CD14-positive monocyte (primary cell): ENCODE measurements at regions not wholly inside any gene's neighbourhood (a gene's known extent, or its start where the extent isn't known, plus 50 kb on each side); places are given as distances from the start of the nearest gene placed in this dataset.

Experiments used
- DNase-seq, 3 donors: peaks; one replicate each; pipeline ENCODE4 v3.0.0-alpha.2; 2011 to 2022
- H2AFZ ChIP-seq: 2 replicates; pipeline ENCODE4 v1.6.0; 2012; ENCODE audit warnings: mild to moderate bottlenecking, low read depth, low read length, inconsistent platforms; ENCODE audit not compliant: insufficient read depth, poor library complexity, severe bottlenecking
- H3K27ac ChIP-seq, 2 donors: 1 replicate in 1 of 2; 2 replicates in 1 of 2; pipeline ENCODE4 v1.5.1; 2012 to 2013; ENCODE audit warnings: low read length in 2 of 2, control low read depth in 1 of 2, inconsistent platforms in 1 of 2, low read depth in 1 of 2, mild to moderate bottlenecking in 1 of 2
- H3K27me3 ChIP-seq, 2 donors: one replicate each; pipeline versions ENCODE4 v1.6.0 to v1.6.1; 2011 to 2013; ENCODE audit warnings: low read length in 2 of 2; ENCODE audit not compliant: control insufficient read depth in 2 of 2, insufficient read depth in 2 of 2
- H3K36me3 ChIP-seq, 2 donors: replicated peaks in 1 of 2; 1 replicate in 1 of 2; 2 replicates in 1 of 2; pipeline versions ENCODE4 v1.5.1 to v1.6.1; 2012 to 2013; ENCODE audit warnings: low read length in 2 of 2, control low read depth in 1 of 2, inconsistent platforms in 1 of 2, mild to moderate bottlenecking in 1 of 2; ENCODE audit not compliant: insufficient read depth in 2 of 2, control insufficient read depth in 1 of 2
- H3K4me1 ChIP-seq, 2 donors: 1 replicate in 1 of 2; 2 replicates in 1 of 2; pipeline versions ENCODE4 v1.5.1 to v1.6.1; 2012 to 2013; ENCODE audit warnings: low read length in 2 of 2, control low read depth in 1 of 2, inconsistent platforms in 1 of 2, mild to moderate bottlenecking in 1 of 2, moderate library complexity in 1 of 2; ENCODE audit not compliant: insufficient read depth in 2 of 2, control insufficient read depth in 1 of 2
- H3K4me2 ChIP-seq: replicated peaks from 2 replicates; pipeline ENCODE3; 2012; ENCODE audit warnings: low read length, moderate library complexity, mild to moderate bottlenecking; ENCODE audit not compliant: poor library complexity, severe bottlenecking; ENCODE audit errors: extremely low read depth
- H3K4me3 ChIP-seq, 3 experiments: fragments of 200-600 bp in 1 of 3; sonication (generic) in 1 of 3; replicated peaks in 1 of 3; 1 replicate in 2 of 3; 2 replicates in 1 of 3; pipeline ENCODE4 v1.5.1; 2011 to 2013; ENCODE audit warnings: low read length in 3 of 3, mild to moderate bottlenecking in 3 of 3, control low read depth in 2 of 3, low read depth in 2 of 3, inconsistent platforms in 1 of 3, moderate library complexity in 1 of 3
- H3K79me2 ChIP-seq: 2 replicates; pipeline ENCODE4 v1.6.0; 2012; ENCODE audit warnings: mild to moderate bottlenecking, control low read depth, inconsistent platforms, low read length, moderate library complexity; ENCODE audit not compliant: insufficient read depth
- H3K9ac ChIP-seq: 2 replicates; pipeline ENCODE4 v1.6.0; 2017; ENCODE audit warnings: low read length, mild to moderate bottlenecking; ENCODE audit not compliant: insufficient read depth, poor library complexity, severe bottlenecking
- H3K9me3 ChIP-seq, 2 donors: replicated peaks in 1 of 2; 1 replicate in 1 of 2; 2 replicates in 1 of 2; pipeline versions ENCODE4 v1.5.1 to v1.6.1; 2012 to 2013; ENCODE audit warnings: low read length in 2 of 2, control low read depth in 1 of 2; ENCODE audit not compliant: control insufficient read depth in 1 of 2, insufficient read depth in 1 of 2
- H4K20me1 ChIP-seq: 2 replicates; pipeline ENCODE4 v1.6.0; 2012; ENCODE audit warnings: mild to moderate bottlenecking, low read length, control low read depth, moderate library complexity; ENCODE audit not compliant: insufficient read depth
- H3K27ac Mint-ChIP-seq, 7 donors: one replicate each; pipeline ENCODE4 v1.8.0; 2020; ENCODE audit warnings: mild to moderate bottlenecking in 7 of 7, mixed read lengths in 7 of 7, moderate library complexity in 6 of 7, inconsistent platforms in 2 of 7
- H3K27me3 Mint-ChIP-seq, 3 donors: one replicate each; pipeline ENCODE4 v1.8.0; 2021 to 2022; ENCODE audit warnings: low read depth in 3 of 3, mild to moderate bottlenecking in 3 of 3, mixed read lengths in 3 of 3, moderate library complexity in 3 of 3, inconsistent platforms in 1 of 3
- H3K36me3 Mint-ChIP-seq, 2 donors: one replicate each; pipeline ENCODE4 v1.8.0; 2020; ENCODE audit warnings: mixed read lengths in 2 of 2, inconsistent platforms in 1 of 2, mild to moderate bottlenecking in 1 of 2
- H3K4me1 Mint-ChIP-seq: one replicate; pipeline ENCODE4 v1.8.0; 2020; ENCODE audit warnings: mild to moderate bottlenecking, mixed read lengths
- H3K4me3 Mint-ChIP-seq, 2 donors: one replicate each; pipeline ENCODE4 v1.8.0; 2020; ENCODE audit warnings: mild to moderate bottlenecking in 2 of 2, mixed read lengths in 2 of 2, moderate library complexity in 1 of 2
- H3K9me3 Mint-ChIP-seq, 7 donors: one replicate each; pipeline ENCODE4 v1.8.0; 2020 to 2022; ENCODE audit warnings: mixed read lengths in 7 of 7, mild to moderate bottlenecking in 6 of 7, moderate library complexity in 6 of 7, inconsistent platforms in 2 of 7
- CTCF ChIP-seq: fragments of 200-600 bp; IDR thresholded peaks from one replicate; pipeline ENCODE4 v1.8.0; 2022; ENCODE audit warnings: antibody characterized with exemption, mild to moderate bottlenecking
- WGBS: methylation state at CpG from one replicate; pipeline ENCODE4 v1.1.5; 2013; ENCODE audit warnings: missing lambda C conversion rate; ENCODE audit not compliant: insufficient coverage; 5-methylcytosine and 5-hydroxymethylcytosine counted together
- intact Hi-C, 2 donors: fragments of 100-400 bp; cut with micrococcal nuclease; formaldehyde crosslinking; loops; one replicate each; pipeline versions ENCODE4 v1.15.0 to v1.15.1; 2023

GRCh38 chr10:124282326-124282725 is 136.4 kb downstream of the OAT start:
- Histone ChIP-seq H2AFZ (no peak overlapping the region), H3K4me1 (peaks cover 42 to 47% of the 10 kb centered on the region in 2 donors), H3K36me3 (no peaks in the 10 kb centered on the region), H3K4me2 (no peak overlapping the region), H3K27ac (no peak overlapping the region), H3K9ac (no peak overlapping the region), H4K20me1 (no peaks in the 10 kb centered on the region), H3K27me3 (no peaks in the 10 kb centered on the region), H3K79me2 (peaks cover 1% of the 10 kb centered on the region), H3K9me3 (peaks cover 0 to 10% of the 10 kb centered on the region in 2 donors), H3K4me3 (no peak overlapping the region)
- Mint-ChIP-seq H3K9me3 (peaks cover 0 to 6% (median 3%) of the 10 kb centered on the region in 7 donors), H3K27ac (no peak overlapping the region), H3K27me3 (peaks cover 0 to 3% (median 2%) of the 10 kb centered on the region in 3 donors), H3K36me3 (peaks cover 1 to 8% of the 10 kb centered on the region in 2 donors), H3K4me3 (no peak overlapping the region), H3K4me1 (peaks cover 54% of the 10 kb centered on the region)
- intact Hi-C loops: no loop called here
- DNase-seq: no peak
- WGBS: 99% methylated on average over 9 of the region's 11 CpGs
- no peak for TF ChIP-seq CTCF

GRCh38 chr10:124281666-124282065 is 137.1 kb downstream of the OAT start:
- no peak for DNase-seq
- Mint-ChIP-seq H3K4me3 (no peak overlapping the region), H3K27ac (no peak overlapping the region), H3K4me1 (peaks cover 48% of the 10 kb centered on the region), H3K36me3 (peaks cover 1 to 7% of the 10 kb centered on the region in 2 donors), H3K27me3 (peaks cover 0 to 2% (median 1%) of the 10 kb centered on the region in 3 donors), H3K9me3 (peaks cover 0 to 7% (median 3%) of the 10 kb centered on the region in 7 donors)
- intact Hi-C loops: no loop called here
- peaks cover 0 to 10% of the 10 kb centered on the region in 2 donors for H3K9me3 ChIP-seq
- H3K27me3 ChIP-seq: no peaks in the 10 kb centered on the region
- no peak for TF ChIP-seq CTCF
- H3K27ac ChIP-seq: no peak overlapping the region
- H3K36me3 ChIP-seq: no peaks in the 10 kb centered on the region
- WGBS: 100% methylated on average over 4 of the region's 10 CpGs
- no peak overlapping the region for H3K4me2 ChIP-seq
- no peak overlapping the region for H3K4me3 ChIP-seq
- H2AFZ ChIP-seq: no peak overlapping the region
- no peaks in the 10 kb centered on the region for H3K79me2 ChIP-seq
- H3K9ac ChIP-seq: no peak overlapping the region
- H4K20me1 ChIP-seq: no peaks in the 10 kb centered on the region
- peaks cover 35 to 40% of the 10 kb centered on the region in 2 donors for H3K4me1 ChIP-seq
